ENCODE measurements at regions not wholly inside any gene's neighbourhood (a gene's known extent, or its start where the extent isn't known, plus 50 kb on each side); places are given as distances from the start of the nearest gene placed in this dataset.
"Not testable (repeated sequence)": the region's sequence is repeated elsewhere in the genome, so short reads cannot be mapped to it uniquely, and the experiment has no call there.

DNA sequence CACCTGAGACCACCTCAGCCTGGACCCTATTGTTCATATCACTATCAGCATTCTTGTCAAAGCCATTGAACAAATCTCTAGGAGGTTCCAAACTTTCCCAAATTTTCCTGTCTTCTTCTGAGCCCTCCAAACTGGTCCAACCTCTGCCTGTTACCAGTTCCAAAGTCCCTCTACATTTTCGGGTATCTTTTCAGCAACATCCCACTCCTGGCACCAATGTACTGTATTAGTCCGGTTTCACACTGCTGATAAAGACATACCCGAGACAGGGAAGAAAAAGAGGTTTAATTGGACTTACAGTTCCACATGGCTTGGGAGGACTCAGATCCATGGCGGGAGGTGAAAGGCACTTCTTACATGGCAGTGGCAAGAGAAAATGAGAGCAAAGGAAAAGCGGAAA, 101.9 kb downstream of the ANXA2 start:
- TF ChIP-seq, protein P1, sequence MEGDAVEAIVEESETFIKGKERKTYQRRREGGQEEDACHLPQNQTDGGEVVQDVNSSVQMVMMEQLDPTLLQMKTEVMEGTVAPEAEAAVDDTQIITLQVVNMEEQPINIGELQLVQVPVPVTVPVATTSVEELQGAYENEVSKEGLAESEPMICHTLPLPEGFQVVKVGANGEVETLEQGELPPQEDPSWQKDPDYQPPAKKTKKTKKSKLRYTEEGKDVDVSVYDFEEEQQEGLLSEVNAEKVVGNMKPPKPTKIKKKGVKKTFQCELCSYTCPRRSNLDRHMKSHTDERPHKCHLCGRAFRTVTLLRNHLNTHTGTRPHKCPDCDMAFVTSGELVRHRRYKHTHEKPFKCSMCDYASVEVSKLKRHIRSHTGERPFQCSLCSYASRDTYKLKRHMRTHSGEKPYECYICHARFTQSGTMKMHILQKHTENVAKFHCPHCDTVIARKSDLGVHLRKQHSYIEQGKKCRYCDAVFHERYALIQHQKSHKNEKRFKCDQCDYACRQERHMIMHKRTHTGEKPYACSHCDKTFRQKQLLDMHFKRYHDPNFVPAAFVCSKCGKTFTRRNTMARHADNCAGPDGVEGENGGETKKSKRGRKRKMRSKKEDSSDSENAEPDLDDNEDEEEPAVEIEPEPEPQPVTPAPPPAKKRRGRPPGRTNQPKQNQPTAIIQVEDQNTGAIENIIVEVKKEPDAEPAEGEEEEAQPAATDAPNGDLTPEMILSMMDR (IDR thresholded peaks at IDR 0.05), result not testable (repeated sequence)
- not testable (repeated sequence) for TF ChIP-seq POLR2AphosphoS5 (IDR thresholded peaks at IDR 0.05)

All from stomach (tissue), 4 donors.